ENCODE measurements at regions not wholly inside any gene's neighbourhood (a gene's known extent, or its start where the extent isn't known, plus 50 kb on each side); places are given as distances from the start of the nearest gene placed in this dataset.

GRCh38 chr16:77645764-77646163 lies 76.5 kb upstream of the NUDT7 start:
- peak in 1 of 2 donors; percentile 48 for DNase-seq (ENCODE audit: low read depth in 2 of 2)
- no peak for TF ChIP-seq CTCF (IDR thresholded peaks at IDR 0.05; ENCODE audit: low read depth, low read length)
- H3K4me3 ChIP-seq (replicated peaks in 1 of 2; ENCODE audit: low read depth in 2 of 2, low read length in 2 of 2), result no peak overlapping the region

- no peak for DNase-seq (ENCODE audit: low read depth in 2 of 2)
- TF ChIP-seq CTCF (IDR thresholded peaks at IDR 0.05; ENCODE audit: low read depth, low read length), result no peak
- no peak overlapping the region for H3K4me3 ChIP-seq (replicated peaks in 1 of 2; ENCODE audit: low read depth in 2 of 2, low read length in 2 of 2)
Observed at GRCh38 chr16:77647726-77648125, 74.6 kb upstream of the NUDT7 start.

GRCh38 chr16:77650761-77651160 lies 71.6 kb upstream of the NUDT7 start:
- no peak for DNase-seq (ENCODE audit: low read depth in 2 of 2)
- no peak for TF ChIP-seq CTCF (IDR thresholded peaks at IDR 0.05; ENCODE audit: low read depth, low read length)
- H3K4me3 ChIP-seq (replicated peaks in 1 of 2; ENCODE audit: low read depth in 2 of 2, low read length in 2 of 2), result no peak overlapping the region

- peak in 1 of 2 donors; percentile 59 for DNase-seq (ENCODE audit: low read depth in 2 of 2)
- no peak for TF ChIP-seq CTCF (IDR thresholded peaks at IDR 0.05; ENCODE audit: low read depth, low read length)
- no peak overlapping the region for H3K4me3 ChIP-seq (replicated peaks in 1 of 2; ENCODE audit: low read depth in 2 of 2, low read length in 2 of 2)
Observed at GRCh38 chr16:77652399-77652798, 69.9 kb upstream of the NUDT7 start.

- TF ChIP-seq CTCF (IDR thresholded peaks at IDR 0.05; ENCODE audit: low read depth, low read length), result peak; percentile 18
- peak in 1 of 2 donors; percentile 64 for DNase-seq (ENCODE audit: low read depth in 2 of 2)
- H3K4me3 ChIP-seq (replicated peaks in 1 of 2; ENCODE audit: low read depth in 2 of 2, low read length in 2 of 2), result no peak overlapping the region
Observed at GRCh38 chr16:77657016-77657415, 65.3 kb upstream of the NUDT7 start.

- peak; percentile 41 to 75 for DNase-seq (ENCODE audit: low read depth in 2 of 2)
- TF ChIP-seq CTCF (IDR thresholded peaks at IDR 0.05; ENCODE audit: low read depth, low read length), result peak; percentile 68
- no peak overlapping the region for H3K4me3 ChIP-seq (replicated peaks in 1 of 2; ENCODE audit: low read depth in 2 of 2, low read length in 2 of 2)
Observed at GRCh38 chr16:77660311-77660710, 62.0 kb upstream of the NUDT7 start.

- H3K4me3 ChIP-seq (replicated peaks in 1 of 2; ENCODE audit: low read depth in 2 of 2, low read length in 2 of 2), result no peak overlapping the region
- DNase-seq (ENCODE audit: low read depth in 2 of 2), result no peak
- no peak for TF ChIP-seq CTCF (IDR thresholded peaks at IDR 0.05; ENCODE audit: low read depth, low read length)
Observed at GRCh38 chr16:77662246-77662645, 60.1 kb upstream of the NUDT7 start.
